ENCODE measurements at regions not wholly inside any gene's neighbourhood (a gene's known extent, or its start where the extent isn't known, plus 50 kb on each side); places are given as distances from the start of the nearest gene placed in this dataset.

GRCh38 chr14:45799511-45799910, 546.5 kb upstream of the MIS18BP1 start (continued):
- TF ChIP-seq CBX5 (IDR thresholded peaks at IDR 0.05; ENCODE audit: low read depth, low read length) = no peak

All from H1 (cell line).